ENCODE measurements at regions not wholly inside any gene's neighbourhood (a gene's known extent, or its start where the extent isn't known, plus 50 kb on each side); places are given as distances from the start of the nearest gene placed in this dataset.
"Not testable (repeated sequence)": the region's sequence is repeated elsewhere in the genome, so short reads cannot be mapped to it uniquely, and the experiment has no call there.

DNA sequence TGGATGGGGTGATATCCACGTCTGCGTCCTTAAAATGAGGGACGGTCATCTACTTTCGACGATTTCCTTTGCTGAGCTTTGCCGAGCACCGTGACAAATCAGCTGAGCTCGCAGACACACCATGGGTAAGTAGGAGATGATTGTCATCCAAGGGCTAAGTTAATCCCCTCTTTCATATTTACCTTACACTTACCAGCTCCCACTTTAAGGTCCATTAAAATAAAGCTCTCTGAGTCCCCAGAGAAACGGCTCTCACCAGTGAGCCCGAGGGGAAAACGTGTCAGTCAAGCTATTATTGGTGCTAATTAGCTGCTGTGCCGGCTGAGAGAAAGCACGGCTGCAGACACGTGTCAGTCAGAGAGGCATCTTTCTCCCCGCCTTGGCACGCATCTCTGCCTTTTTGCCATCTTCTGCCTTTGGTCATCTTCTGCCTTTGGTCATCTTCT lies 72.2 kb downstream of the CRLF2 start:
- H3K4me3 ChIP-seq (ENCODE audit: low read depth, low read length) = no peak overlapping the region
- no peak for DNase-seq (ENCODE audit: low read depth)
- TF ChIP-seq, protein P1, sequence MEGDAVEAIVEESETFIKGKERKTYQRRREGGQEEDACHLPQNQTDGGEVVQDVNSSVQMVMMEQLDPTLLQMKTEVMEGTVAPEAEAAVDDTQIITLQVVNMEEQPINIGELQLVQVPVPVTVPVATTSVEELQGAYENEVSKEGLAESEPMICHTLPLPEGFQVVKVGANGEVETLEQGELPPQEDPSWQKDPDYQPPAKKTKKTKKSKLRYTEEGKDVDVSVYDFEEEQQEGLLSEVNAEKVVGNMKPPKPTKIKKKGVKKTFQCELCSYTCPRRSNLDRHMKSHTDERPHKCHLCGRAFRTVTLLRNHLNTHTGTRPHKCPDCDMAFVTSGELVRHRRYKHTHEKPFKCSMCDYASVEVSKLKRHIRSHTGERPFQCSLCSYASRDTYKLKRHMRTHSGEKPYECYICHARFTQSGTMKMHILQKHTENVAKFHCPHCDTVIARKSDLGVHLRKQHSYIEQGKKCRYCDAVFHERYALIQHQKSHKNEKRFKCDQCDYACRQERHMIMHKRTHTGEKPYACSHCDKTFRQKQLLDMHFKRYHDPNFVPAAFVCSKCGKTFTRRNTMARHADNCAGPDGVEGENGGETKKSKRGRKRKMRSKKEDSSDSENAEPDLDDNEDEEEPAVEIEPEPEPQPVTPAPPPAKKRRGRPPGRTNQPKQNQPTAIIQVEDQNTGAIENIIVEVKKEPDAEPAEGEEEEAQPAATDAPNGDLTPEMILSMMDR (conservative IDR thresholded peaks at IDR 0.05; ENCODE audit: low read depth, low read length) = no peak

DNA sequence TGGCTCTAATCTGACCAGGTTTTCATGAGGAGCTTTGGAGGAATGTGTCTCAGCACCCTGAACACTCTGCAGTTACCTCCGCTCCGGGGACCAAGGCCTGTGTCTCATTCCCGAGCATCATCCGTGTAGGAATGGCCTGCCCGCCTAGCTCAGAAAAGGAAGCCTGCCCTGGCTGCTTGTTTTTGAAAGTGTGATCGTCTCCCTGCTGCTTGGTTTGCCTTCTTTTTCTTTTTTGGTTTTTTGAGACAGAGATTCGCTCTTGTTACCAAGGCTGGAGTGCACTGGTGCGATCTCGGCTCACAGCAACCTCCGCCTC lies 73.3 kb downstream of the CRLF2 start:
- TF ChIP-seq, protein P1 (conservative IDR thresholded peaks at IDR 0.05; ENCODE audit: low read depth, low read length) = no peak
- H3K4me3 ChIP-seq (ENCODE audit: low read depth, low read length) = no peak overlapping the region
- DNase-seq (ENCODE audit: low read depth) = no peak

DNA sequence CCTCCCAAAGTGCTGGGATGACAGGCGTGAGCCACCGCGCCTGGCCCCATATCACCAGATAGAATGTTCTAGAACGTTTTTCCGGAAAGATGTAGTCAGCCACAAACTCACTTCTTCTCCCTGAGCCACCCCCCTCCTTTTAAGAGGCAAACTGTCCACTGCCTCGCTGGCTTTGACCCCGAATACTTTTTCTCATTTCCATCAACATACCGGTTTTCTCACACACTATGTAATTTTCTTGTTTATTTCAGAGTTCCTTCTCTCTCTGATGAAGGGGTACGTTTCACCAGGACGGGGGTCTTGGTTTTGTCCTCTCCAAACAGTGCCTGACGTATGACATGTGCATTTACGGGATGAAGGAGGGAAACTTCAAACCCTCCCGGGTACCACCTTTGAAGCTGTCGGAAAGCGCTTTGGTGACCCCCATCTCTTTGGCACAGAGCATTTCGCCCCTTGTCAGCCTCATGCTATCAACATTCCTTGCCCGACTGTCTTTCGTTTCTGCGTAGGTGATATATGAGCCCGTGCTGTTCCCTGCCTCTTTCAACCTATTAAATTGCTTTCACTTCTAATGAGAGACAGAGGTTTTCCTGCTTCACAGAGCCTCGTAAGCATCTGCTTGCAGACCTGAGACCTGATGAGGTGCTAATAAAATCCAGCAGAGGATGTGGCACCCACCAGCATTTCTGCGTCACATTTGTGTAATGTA lies 73.8 kb downstream of the CRLF2 start:
- TF ChIP-seq, protein P1 (conservative IDR thresholded peaks at IDR 0.05; ENCODE audit: low read depth, low read length) = no peak
- no peak for DNase-seq (ENCODE audit: low read depth)
- no peak overlapping the region for H3K4me3 ChIP-seq (ENCODE audit: low read depth, low read length)

DNA sequence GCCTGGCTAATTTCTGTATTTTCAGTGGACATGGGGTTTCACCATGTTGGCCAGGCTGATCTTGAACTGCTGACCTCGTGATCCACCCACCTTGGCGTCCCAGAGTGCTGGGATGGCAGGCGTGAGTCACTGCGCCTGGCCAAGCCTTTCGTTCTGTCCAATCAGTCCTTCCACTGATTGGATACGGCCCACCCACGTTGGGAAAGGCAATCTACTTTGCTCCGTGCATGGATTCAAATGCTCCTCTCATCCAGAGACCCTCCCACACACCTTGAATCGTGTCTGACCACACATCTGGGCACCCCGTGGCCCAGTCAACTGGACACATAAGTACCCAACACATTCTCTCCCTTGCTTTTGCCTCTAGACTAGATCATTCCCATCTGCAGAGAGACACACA lies 74.9 kb downstream of the CRLF2 start:
- H3K4me3 ChIP-seq (ENCODE audit: low read depth, low read length) = no peak overlapping the region
- TF ChIP-seq, protein P1 (conservative IDR thresholded peaks at IDR 0.05; ENCODE audit: low read depth, low read length) = no peak
- DNase-seq (ENCODE audit: low read depth) = no peak

DNA sequence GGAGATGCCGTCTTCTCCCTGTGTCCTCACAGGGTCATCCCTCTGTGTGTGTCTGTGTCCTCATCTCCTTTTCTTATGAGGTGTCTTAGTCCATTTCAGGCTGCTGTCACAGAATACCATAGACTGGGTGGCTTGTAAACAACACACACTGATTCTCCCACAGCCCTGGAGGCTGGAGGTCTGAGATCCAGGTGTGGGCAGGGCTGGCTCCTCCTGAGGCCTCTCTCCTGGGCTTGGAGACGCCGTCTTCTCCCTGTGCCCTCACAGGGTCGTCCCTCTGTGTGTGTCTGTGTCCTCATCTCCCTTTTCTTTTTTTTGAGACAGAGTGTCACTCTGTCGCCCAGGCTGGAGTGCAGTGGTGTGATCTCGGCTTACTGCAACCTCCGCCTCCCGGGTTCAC lies 75.9 kb downstream of the CRLF2 start:
- DNase-seq (ENCODE audit: low read depth); H3K4me3 ChIP-seq (ENCODE audit: low read depth, low read length): not testable (repeated sequence)

DNA sequence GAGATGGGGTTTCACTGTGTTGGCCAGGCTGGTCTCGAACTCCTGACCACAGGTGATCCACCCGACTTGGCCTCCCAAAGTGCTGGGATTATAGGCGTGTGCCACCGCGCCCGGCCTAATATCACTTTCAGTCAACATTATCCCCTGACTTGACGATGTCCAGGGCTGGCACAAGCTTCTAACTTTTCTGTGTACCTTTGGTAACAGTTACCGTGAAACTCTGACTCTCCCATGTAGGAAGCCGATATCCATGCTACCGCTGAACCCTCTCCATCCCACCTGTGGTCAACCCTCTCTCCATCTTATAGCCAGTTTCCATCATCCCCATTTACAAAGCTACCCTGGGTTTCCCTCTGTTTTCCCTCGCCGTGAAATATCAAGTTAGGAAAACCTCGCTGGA lies 77.5 kb downstream of the CRLF2 start:
- DNase-seq (ENCODE audit: low read depth) = no peak
- H3K4me3 ChIP-seq (ENCODE audit: low read depth, low read length) = no peak overlapping the region
- TF ChIP-seq, protein P1 (conservative IDR thresholded peaks at IDR 0.05; ENCODE audit: low read depth, low read length) = no peak

DNA sequence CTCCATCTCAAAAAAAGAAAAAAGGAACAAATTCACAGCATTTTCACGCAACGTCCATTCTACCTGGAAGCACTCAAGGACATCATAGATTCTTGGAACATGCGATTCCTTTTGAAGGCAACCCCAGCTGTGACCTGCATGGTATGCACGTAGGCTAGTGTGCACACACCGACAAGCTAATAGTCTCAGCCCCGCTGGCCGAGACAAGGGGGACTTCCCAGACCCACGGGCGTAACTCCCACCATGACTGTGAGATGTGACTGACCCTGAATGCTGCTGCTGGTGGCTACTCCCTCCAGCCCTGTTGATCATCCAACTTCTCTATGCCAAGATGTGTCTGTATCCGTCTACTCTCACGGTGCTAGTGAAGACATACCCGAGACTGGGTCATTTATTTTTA lies 78.3 kb downstream of the CRLF2 start:
- TF ChIP-seq, protein P1 (conservative IDR thresholded peaks at IDR 0.05; ENCODE audit: low read depth, low read length) = no peak
- DNase-seq (ENCODE audit: low read depth) = no peak
- H3K4me3 ChIP-seq (ENCODE audit: low read depth, low read length) = no peak overlapping the region
